Vagina (tissue), 2 donors: ENCODE measurements at regions not wholly inside any gene's neighbourhood (a gene's known extent, or its start where the extent isn't known, plus 50 kb on each side); places are given as distances from the start of the nearest gene placed in this dataset.
A peak's percentile ranks its signal among the peaks of the same experiment; 100 is the strongest.

Experiments
- DNase-seq, 2 donors: peaks; one replicate each; pipeline ENCODE4 v3.0.0-alpha.2; 2017; ENCODE audit errors: extremely low spot score in 2 of 2
- H3K27ac ChIP-seq: fragments of 200-600 bp; sonication (generic); one replicate; pipeline ENCODE4 v1.5.1; 2019
- H3K27me3 ChIP-seq: fragments of 200-600 bp; sonication (generic); one replicate; pipeline ENCODE4 v1.5.1; 2019
- H3K36me3 ChIP-seq, 2 donors: fragments of 200-600 bp; sonication (generic); one replicate each; pipeline ENCODE4 v1.5.1; 2017 to 2019
- H3K4me1 ChIP-seq: fragments of 200-600 bp; sonication (generic); one replicate; pipeline ENCODE4 v1.5.1; 2019
- H3K4me3 ChIP-seq, 2 donors: fragments of 200-600 bp; sonication (generic); 1 replicate in 1 of 2; 2 replicates in 1 of 2; pipeline ENCODE4 v1.5.1; 2016 to 2019
- H3K9me3 ChIP-seq: fragments of 200-600 bp; sonication (generic); one replicate; pipeline ENCODE4 v1.5.1; 2019
- POLR2A ChIP-seq, 2 donors: fragments of 450-650 bp; IDR thresholded peaks; one replicate each; pipeline ENCODE4 v1.6.1; 2017; ENCODE audit warnings: antibody characterized with exemption in 2 of 2, mild to moderate bottlenecking in 2 of 2, moderate library complexity in 2 of 2
- POLR2AphosphoS5 ChIP-seq, 2 donors: sonication (generic); formaldehyde crosslinking; IDR thresholded peaks; one replicate each; pipeline ENCODE4 v1.9.0; 2017; ENCODE audit warnings: antibody characterized with exemption in 2 of 2, mild to moderate bottlenecking in 2 of 2, low read depth in 1 of 2; ENCODE audit not compliant: insufficient read depth in 1 of 2
- intact Hi-C: fragments of 100-400 bp; cut with DNase I; formaldehyde crosslinking; loops from one replicate; pipeline ENCODE4 v1.15.1; 2023
- TF ChIP-seq, protein P1 (sequence below), 3 experiments: fragments of 450-650 bp in 2 of 3; fragments of 200-600 bp in 1 of 3; sonication (generic) in 1 of 3; IDR thresholded peaks; one replicate each; pipeline ENCODE4 v1.5.1; 2017 to 2019; ENCODE audit warnings: antibody characterized with exemption in 3 of 3, mild to moderate bottlenecking in 2 of 3, moderate library complexity in 2 of 3

GRCh38 chr9:105150991-105151685 is 93.3 kb upstream of the SLC44A1 start:
- intact Hi-C loops, result loop anchor here (10.0 kb wide), 2 partner anchors 264 to 286 kb away; no protein-coding TSS in a partner anchor
- Histone ChIP-seq H3K4me3 (no peak overlapping the region), H3K4me1 (no peaks in the 10 kb centered on the region), H3K27me3 (no peaks in the 10 kb centered on the region), H3K9me3 (no peaks in the 10 kb centered on the region), H3K36me3 (no peaks in the 10 kb centered on the region), H3K27ac (no peak overlapping the region)
- TF ChIP-seq, protein P1, sequence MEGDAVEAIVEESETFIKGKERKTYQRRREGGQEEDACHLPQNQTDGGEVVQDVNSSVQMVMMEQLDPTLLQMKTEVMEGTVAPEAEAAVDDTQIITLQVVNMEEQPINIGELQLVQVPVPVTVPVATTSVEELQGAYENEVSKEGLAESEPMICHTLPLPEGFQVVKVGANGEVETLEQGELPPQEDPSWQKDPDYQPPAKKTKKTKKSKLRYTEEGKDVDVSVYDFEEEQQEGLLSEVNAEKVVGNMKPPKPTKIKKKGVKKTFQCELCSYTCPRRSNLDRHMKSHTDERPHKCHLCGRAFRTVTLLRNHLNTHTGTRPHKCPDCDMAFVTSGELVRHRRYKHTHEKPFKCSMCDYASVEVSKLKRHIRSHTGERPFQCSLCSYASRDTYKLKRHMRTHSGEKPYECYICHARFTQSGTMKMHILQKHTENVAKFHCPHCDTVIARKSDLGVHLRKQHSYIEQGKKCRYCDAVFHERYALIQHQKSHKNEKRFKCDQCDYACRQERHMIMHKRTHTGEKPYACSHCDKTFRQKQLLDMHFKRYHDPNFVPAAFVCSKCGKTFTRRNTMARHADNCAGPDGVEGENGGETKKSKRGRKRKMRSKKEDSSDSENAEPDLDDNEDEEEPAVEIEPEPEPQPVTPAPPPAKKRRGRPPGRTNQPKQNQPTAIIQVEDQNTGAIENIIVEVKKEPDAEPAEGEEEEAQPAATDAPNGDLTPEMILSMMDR (IDR thresholded peaks at IDR 0.05), result no peak
- TF ChIP-seq POLR2AphosphoS5 (IDR thresholded peaks at IDR 0.05; ENCODE audit: insufficient read depth in 1 of 2, low read depth in 1 of 2) (no peak), POLR2A (IDR thresholded peaks at IDR 0.05) (no peak)
- no peak for DNase-seq

DNA sequence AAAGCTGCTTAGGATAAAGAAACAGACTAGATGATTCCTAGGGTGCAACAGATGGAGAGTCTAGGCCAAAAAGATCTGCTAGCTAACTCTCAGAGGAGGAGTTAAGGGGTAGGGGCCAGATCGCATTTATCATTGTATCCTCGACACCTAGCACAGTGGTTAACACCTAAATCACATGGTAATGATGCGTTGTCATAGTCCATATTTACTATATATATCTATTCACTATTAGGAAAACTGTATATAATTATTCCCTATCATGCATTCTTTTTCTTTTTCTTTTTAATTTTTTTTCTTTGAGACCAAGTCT is 92.8 kb upstream of the SLC44A1 start:
- H3K4me1 ChIP-seq, result no peaks in the 10 kb centered on the region
- TF ChIP-seq, protein P1 (IDR thresholded peaks at IDR 0.05), result no peak
- TF ChIP-seq POLR2AphosphoS5 (IDR thresholded peaks at IDR 0.05; ENCODE audit: insufficient read depth in 1 of 2, low read depth in 1 of 2) (no peak), POLR2A (IDR thresholded peaks at IDR 0.05) (no peak)
- no peak for DNase-seq
- no peaks in the 10 kb centered on the region for H3K9me3 ChIP-seq
- H3K27me3 ChIP-seq, result no peaks in the 10 kb centered on the region
- no peak overlapping the region for H3K4me3 ChIP-seq
- intact Hi-C loops, result loop anchor here (10.0 kb wide), 2 partner anchors 263 to 287 kb away; no protein-coding TSS in a partner anchor
- H3K36me3 ChIP-seq, result no peaks in the 10 kb centered on the region
- no peak overlapping the region for H3K27ac ChIP-seq

DNA sequence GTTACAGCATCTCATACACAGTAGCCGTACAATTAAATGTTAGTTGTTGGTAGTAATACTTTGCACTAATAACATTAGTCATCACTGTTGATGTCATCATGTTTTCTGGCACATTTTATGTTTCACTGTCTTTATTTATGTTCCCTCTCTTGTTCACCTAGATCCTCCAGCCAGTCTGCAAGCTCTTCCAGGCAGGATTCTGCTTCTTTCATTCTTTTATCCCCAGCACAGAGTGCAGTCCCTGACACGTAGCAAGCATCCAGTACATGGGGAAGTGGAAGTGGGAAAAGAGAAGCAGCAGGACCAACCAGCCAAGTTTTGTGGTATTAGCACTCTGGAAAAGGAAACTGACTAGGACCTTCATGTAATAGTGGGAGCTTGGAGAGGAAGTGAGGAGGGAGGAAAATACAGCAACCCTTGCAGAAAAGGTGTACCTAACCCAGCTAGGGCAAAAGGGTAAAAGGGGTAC is 89.7 kb upstream of the SLC44A1 start:
- Histone ChIP-seq H3K4me1 (no peaks in the 10 kb centered on the region), H3K36me3 (no peaks in the 10 kb centered on the region), H3K9me3 (no peaks in the 10 kb centered on the region), H3K4me3 (no peak overlapping the region), H3K27ac (no peak overlapping the region), H3K27me3 (no peaks in the 10 kb centered on the region)
- intact Hi-C loops, result loop anchor here (5.0 to 10.0 kb wide), 3 partner anchors 227 to 290 kb away; partner anchors contain the start of gene ABCA1
- TF ChIP-seq POLR2A (IDR thresholded peaks at IDR 0.05) (no peak), POLR2AphosphoS5 (IDR thresholded peaks at IDR 0.05; ENCODE audit: insufficient read depth in 1 of 2, low read depth in 1 of 2) (no peak)
- TF ChIP-seq, protein P1 (IDR thresholded peaks at IDR 0.05), result no peak
- DNase-seq, result no peak

GRCh38 chr9:105157171-105157583 is 87.3 kb upstream of the SLC44A1 start:
- Histone ChIP-seq H3K36me3 (no peaks in the 10 kb centered on the region), H3K9me3 (no peaks in the 10 kb centered on the region), H3K4me1 (no peaks in the 10 kb centered on the region), H3K27me3 (no peaks in the 10 kb centered on the region), H3K4me3 (no peak overlapping the region), H3K27ac (no peak overlapping the region)
- intact Hi-C loops, result loop anchor here (5.0 to 10.0 kb wide), 3 partner anchors 230 to 292 kb away; partner anchors contain the start of gene ABCA1
- TF ChIP-seq, protein P1 (IDR thresholded peaks at IDR 0.05), result peak; percentile 41 to 52 (median 51)
- TF ChIP-seq POLR2AphosphoS5 (IDR thresholded peaks at IDR 0.05; ENCODE audit: insufficient read depth in 1 of 2, low read depth in 1 of 2), result peak; percentile 32 to 63
- no peak for TF ChIP-seq POLR2A (IDR thresholded peaks at IDR 0.05)
- peak in 1 of 2 donors; percentile 92 for DNase-seq

- H3K36me3 ChIP-seq, result no peaks in the 10 kb centered on the region
- DNase-seq, result no peak
- no peaks in the 10 kb centered on the region for H3K27me3 ChIP-seq
- H3K27ac ChIP-seq, result no peak overlapping the region
- no peaks in the 10 kb centered on the region for H3K9me3 ChIP-seq
- no peaks in the 10 kb centered on the region for H3K4me1 ChIP-seq
- TF ChIP-seq, protein P1 (IDR thresholded peaks at IDR 0.05), result no peak
- TF ChIP-seq POLR2AphosphoS5 (IDR thresholded peaks at IDR 0.05; ENCODE audit: insufficient read depth in 1 of 2, low read depth in 1 of 2) (no peak), POLR2A (IDR thresholded peaks at IDR 0.05) (no peak)
- intact Hi-C loops, result loop anchor here (5.0 to 10.0 kb wide), 3 partner anchors 231 to 293 kb away; partner anchors contain the start of gene ABCA1
- no peak overlapping the region for H3K4me3 ChIP-seq
These were observed 86.4 kb upstream of the SLC44A1 start for GRCh38 chr9:105158020-105158419.
